ENCODE measurements at regions not wholly inside any gene's neighbourhood (a gene's known extent, or its start where the extent isn't known, plus 50 kb on each side); places are given as distances from the start of the nearest gene placed in this dataset.
"Not testable (repeated sequence)": the region's sequence is repeated elsewhere in the genome, so short reads cannot be mapped to it uniquely, and the experiment has no call there.

DNA sequence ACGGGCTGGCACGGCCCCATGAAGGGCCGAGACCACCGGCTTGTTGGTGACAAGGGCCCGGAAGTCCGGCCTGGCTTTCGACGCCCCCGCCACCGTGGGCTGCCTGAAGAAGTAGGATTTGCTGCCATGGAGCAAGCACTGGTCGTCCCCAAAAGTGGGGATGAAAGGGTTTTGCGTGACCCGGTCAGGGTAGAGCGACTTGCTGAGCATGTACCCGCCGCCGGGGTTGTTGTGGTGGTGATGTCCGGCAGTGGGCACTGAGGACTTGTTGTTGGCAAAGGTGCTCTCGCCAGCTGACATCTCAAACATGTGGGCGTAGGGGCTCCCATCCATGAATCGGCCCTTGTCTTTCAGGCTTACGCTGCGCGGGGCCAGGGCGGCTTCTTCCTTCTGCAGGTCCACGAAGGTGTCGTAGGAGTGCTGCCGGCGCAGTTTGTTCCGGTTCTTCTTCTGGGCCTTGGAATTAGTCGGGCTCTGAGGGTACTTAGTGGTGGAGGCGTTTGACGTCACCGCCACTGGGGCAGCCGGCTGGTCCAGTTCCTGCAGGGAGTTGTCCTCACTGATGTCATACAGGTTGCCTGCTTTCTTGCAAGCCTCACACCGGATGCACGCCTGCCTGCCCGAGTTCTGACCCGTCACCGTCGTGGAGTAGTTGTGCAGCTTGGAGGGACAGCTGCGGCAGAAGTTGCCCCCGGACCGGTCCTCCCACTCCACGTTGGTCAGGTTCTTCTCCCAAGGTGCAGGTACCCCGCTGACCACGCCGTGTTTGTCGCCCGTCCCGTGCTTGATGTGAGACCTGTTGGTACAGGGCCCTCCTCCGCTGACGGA, 366.6 kb downstream of the EMP1 start:
- no peak for DNase-seq (ENCODE audit: low read depth)

- no peak for DNase-seq (ENCODE audit: low read depth)
Measured at GRCh38 chr12:13561923-13562322, 365.4 kb downstream of the EMP1 start.

DNA sequence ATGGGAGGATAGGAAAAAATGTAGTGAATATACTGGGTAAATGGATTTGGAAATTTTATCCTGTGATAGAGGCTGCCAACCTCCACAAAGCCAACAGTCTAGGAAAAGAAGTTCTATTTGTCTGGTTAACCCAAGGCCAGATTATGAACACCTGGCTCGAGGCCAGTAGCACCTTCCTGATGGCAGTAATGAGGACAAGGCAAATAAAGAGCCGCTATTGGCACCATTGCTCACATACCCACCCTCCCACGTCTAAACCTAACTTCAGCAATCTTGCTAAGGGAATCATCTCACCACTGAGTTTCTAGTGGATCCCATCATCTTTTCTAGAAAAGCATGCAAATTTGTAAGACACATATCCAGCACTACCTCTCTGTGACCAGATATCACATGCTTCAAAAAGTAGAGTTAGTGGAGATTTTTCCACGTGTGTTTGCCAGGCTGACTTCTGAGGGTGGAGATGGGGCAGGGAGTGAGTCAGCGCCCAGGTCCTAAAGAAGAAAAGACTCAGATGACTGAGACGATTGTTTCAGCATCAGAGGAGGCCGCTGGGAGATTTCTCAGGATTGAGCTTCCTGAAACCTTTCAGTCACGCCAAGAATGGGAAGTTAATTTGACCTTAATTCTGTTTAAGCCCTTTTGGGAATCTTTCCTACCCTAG, 362.9 kb downstream of the EMP1 start:
- no peak for DNase-seq (ENCODE audit: low read depth)

DNA sequence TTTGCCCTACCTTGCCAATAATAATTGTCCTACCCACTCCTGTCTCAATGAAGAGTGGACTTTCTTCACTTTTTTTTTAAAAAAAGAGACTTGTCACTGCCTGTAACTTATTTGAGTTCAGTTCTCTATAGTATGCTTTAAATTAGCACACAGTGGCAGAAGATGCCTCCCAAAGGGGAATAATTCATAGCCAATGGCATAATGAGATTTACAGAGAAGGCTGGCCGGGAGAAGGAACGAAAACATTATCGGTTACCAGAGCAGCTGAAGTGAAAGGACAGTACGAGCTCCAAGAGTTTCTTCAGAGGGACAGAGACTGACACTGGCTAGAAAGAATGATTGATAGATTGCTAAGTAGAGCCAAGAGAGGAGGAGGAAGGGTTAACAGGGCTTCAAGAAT, 356.3 kb downstream of the EMP1 start:
- DNase-seq (ENCODE audit: low read depth), result no peak

GRCh38 chr12:13547283-13547682, 350.8 kb downstream of the EMP1 start:
- DNase-seq (ENCODE audit: low read depth), result no peak

DNA sequence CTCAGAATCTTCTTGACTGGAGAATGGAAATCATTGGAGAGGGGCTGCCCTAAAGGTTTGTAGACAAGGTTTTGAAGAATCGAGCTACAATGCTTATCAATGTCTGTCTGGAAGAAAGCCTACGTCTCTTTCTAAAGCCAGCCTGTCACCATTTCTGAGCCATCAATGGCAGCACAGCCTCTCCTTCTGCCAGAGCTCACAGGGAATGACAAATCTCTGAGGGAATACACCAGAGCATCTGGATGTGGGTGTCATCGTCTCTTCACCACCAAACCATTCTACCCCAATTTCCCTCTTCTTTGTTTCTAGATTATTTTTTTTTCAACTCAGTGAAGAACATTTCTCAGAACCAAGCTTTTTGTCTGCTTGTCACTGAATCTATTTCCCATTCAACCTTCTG, 349.7 kb downstream of the EMP1 start:
- DNase-seq (ENCODE audit: low read depth), result no peak

- no peak for DNase-seq (ENCODE audit: low read depth)
Measured at GRCh38 chr12:13539051-13539450, 342.5 kb downstream of the EMP1 start.

- no peak for DNase-seq (ENCODE audit: low read depth)
Measured at GRCh38 chr12:13538136-13538535, 341.6 kb downstream of the EMP1 start.

DNA sequence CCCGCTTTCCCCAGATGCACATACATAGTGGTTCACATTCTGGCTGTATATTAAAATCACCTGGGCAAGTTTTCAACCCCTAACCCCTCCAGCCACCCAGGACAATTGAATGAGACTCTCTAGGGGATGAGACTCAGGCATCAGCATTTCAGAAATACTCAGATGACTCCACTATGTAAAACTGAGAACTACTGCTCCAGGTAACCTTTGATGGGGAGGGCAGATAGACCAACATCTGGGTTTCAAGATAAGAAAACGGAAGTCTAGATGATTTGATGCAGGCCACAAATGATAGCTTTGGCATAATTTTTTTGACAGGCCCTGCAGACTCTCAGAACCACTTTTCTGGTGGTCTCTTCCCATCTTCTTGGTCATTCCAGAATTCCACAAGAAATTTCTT, 341.1 kb downstream of the EMP1 start:
- no peak for DNase-seq (ENCODE audit: low read depth)

DNA sequence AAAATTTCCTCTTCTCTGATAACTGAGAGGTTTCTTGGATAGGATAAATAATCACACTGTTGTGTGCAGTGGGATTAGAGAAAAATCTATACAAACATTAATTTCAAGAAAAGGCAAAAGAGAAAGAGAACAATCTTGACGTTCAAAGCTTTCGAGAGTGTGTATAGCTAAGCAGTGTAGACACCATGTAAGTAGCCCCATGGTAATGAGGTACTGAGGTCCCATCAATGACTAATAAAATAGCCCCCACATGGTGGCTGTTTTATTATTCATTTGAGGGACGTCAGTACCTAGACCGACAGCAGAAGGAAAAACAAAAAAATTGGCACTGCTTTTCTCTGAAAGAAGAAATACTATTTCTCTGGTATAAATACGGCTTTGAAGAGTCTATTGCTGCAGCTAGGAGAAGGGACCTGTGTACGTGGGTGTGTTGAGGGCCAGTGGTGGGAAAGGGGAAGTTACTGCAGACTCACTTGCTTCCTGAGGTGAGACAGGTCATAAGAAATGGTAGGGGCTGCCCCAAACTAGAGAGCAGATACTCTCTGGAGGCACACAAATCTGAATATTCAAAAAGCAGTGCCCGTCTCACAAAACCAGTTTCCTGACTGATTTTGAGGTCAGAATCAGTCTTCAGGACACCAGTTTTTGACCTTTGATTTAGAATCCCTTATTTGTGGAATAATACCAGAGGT, 339.8 kb downstream of the EMP1 start:
- no peak for DNase-seq (ENCODE audit: low read depth)

- no peak for DNase-seq (ENCODE audit: low read depth)
Measured at GRCh38 chr12:13534645-13535398, 338.3 kb downstream of the EMP1 start.

DNA sequence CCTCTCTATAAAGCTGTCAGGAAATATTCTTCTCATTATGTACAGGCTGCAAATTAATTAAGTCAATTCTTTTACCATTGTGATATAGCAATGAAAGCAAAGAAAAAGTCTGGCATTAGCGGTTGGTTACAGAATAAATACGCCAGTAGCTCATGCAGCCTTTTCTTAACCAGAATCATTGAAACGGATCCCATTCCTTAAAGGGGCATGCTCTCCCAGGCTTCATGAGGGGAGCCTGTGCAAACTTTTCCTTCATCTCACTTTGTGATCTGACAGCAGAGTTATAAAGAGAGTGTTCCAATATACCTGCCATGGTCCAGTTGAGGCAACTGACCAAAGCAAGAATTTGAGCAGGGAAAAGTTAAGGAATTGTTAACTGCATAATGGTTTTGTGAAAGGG, 337.7 kb downstream of the EMP1 start:
- DNase-seq (ENCODE audit: low read depth), result no peak

- no peak for DNase-seq (ENCODE audit: low read depth)
Measured at GRCh38 chr12:13530966-13531365, 334.4 kb downstream of the EMP1 start.

GRCh38 chr12:13526185-13526921, 329.8 kb downstream of the EMP1 start:
- not testable (repeated sequence) for DNase-seq (ENCODE audit: low read depth)

DNA sequence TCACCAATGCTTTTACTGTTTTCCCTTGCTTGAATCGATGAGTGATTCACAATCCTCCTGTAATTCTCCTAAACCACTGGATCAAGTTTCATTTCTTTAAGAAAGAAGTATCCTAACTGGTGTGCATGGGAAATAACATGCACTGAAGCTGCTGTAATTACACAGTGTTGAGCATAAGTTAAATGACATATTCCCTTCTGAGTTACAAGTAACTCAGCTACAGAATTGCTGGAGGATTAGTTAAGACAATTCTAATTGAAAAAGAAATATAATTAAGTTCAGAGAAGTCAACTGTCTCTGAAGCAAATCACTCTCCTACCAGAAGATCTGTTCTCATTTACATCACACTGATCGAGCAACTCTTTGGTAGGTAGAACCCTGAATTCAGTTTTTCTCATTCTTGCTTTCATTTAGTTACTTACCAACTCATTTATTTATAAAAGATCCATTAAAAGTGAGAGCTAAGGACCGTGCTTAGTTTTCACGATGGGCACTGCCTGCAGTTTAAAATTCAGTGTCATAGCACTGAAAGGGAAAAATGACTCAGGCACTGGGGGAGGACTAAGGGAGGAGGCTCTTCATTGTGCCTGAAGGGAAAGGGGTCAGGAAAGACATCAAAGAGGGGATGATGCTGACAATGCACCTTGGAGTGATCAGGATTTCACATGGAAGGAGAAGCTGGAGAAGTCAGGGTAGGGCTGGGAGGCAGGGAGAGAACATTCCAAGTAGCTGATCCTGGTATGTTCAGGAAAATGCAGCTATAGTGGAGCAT, 327.2 kb downstream of the EMP1 start:
- DNase-seq (ENCODE audit: low read depth), result no peak

GRCh38 chr12:13518034-13518433, 321.5 kb downstream of the EMP1 start:
- DNase-seq (ENCODE audit: low read depth), result not testable (repeated sequence)

- no peak for DNase-seq (ENCODE audit: low read depth)
Measured at GRCh38 chr12:13509740-13510139, 313.2 kb downstream of the EMP1 start.

DNA sequence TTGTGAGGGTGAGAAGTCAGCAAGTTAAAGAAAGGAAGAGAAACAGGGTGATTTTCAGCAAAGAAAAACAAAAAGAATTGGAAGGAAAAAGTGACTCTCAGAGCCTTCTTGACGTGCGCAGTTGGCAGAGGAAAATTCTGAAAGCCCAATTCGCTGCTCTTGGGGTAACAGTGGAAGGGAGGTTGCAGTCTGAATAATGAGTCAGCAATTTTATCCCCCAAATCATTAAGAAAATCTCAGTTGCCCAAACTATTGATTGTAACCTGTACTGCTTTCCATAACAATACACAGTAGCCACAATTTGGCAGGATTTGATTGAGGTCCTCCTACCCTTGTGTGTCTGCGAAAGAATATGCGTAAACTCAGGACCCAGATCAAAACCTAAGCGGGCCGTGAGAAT, 309.1 kb downstream of the EMP1 start:
- no peak for DNase-seq (ENCODE audit: low read depth)

DNA sequence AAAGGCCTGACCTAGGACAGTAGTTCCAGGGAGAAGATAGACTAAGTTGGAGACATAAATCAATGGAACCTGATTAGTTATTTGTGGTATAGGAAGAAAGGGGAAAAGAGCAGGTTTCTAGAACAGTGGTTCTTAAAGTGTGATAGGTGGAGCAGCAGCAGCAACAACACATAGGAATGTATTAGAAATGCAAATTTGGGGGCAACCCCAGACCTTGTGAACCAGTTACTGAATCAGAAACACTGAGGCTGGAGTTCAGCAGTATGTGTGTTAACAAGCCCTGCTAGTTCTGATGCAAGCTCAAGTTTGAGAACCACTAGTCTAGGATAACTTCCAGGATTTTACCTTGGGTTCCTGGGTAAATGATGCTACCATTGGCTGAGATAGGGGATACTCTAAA, 308.7 kb downstream of the EMP1 start:
- DNase-seq (ENCODE audit: low read depth), result no peak

GRCh38 chr12:13504736-13505135, 308.2 kb downstream of the EMP1 start:
- DNase-seq (ENCODE audit: low read depth), result no peak

DNA sequence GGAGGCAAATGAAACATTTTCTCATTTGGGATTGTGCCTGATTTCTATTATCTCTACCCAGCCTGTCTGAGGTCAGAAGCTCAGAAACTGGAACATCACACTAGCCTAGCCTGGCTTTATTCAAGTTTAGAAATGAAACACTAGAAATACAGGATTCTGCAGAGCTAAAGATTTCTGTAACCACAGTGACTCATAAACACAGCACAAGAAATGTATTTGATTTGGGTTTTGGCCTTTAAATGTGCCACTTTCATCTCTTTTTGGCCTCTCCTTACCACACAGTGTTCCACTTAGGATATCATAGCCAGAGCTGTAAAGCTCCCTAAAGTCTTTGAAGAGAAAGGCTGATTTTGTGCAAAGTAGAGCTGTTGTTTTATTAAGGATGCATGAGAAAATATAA, 307.5 kb downstream of the EMP1 start:
- DNase-seq (ENCODE audit: low read depth), result no peak
